ENCODE measurements at regions not wholly inside any gene's neighbourhood (a gene's known extent, or its start where the extent isn't known, plus 50 kb on each side); places are given as distances from the start of the nearest gene placed in this dataset.

GRCh38 chr10:91022924-91023699, 102.2 kb upstream of the ANKRD1 start:
- no peak for TF ChIP-seq CTCF (IDR thresholded peaks at IDR 0.05)
- TF ChIP-seq REST (IDR thresholded peaks at IDR 0.05; ENCODE audit: insufficient read depth in 1 of 2, low read depth in 2 of 2, low read length in 1 of 2), result no peak
- no peak for TF ChIP-seq TCF7L2 (IDR thresholded peaks at IDR 0.05; ENCODE audit: low read depth, low read length)
- no peak for TF ChIP-seq POLR2AphosphoS5 (IDR thresholded peaks at IDR 0.05; ENCODE audit: low read depth, low read length)
- no peak for TF ChIP-seq SIN3A (IDR thresholded peaks at IDR 0.05; ENCODE audit: borderline replicate concordance, insufficient read depth, low read depth, low read length)
